H9 (cell line): ENCODE measurements at regions not wholly inside any gene's neighbourhood (a gene's known extent, or its start where the extent isn't known, plus 50 kb on each side); places are given as distances from the start of the nearest gene placed in this dataset.

Experiments used
- DNase-seq: peaks from one replicate; pipeline ENCODE4 v3.0.0-alpha.2; 2017
- H2AFZ ChIP-seq: one replicate; pipeline ENCODE4 v1.6.1; 2013; ENCODE audit warnings: mild to moderate bottlenecking, low read length, control low read depth, moderate library complexity
- H2AK5ac ChIP-seq: 2 replicates; pipeline ENCODE4 v1.6.1; 2013; ENCODE audit warnings: low read length, control low read depth, mixed read lengths; ENCODE audit not compliant: insufficient read length
- H2BK120ac ChIP-seq: one replicate; pipeline ENCODE4 v1.6.1; 2013; ENCODE audit warnings: low read depth, mild to moderate bottlenecking, low read length, control low read depth, inconsistent platforms; ENCODE audit not compliant: poor library complexity, severe bottlenecking
- H2BK12ac ChIP-seq: 2 replicates; pipeline ENCODE4 v1.6.1; 2013; ENCODE audit warnings: low read length, control low read depth, mixed read lengths, low read depth; ENCODE audit not compliant: insufficient read length
- H2BK15ac ChIP-seq: 2 replicates; pipeline ENCODE4 v1.6.1; 2013; ENCODE audit warnings: low read depth, low read length, control low read depth
- H2BK20ac ChIP-seq: one replicate; pipeline ENCODE4 v1.6.1; 2013; ENCODE audit warnings: low read depth, mild to moderate bottlenecking, low read length, control low read depth, inconsistent platforms; ENCODE audit not compliant: poor library complexity, severe bottlenecking
- H2BK5ac ChIP-seq: 2 replicates; pipeline ENCODE4 v1.6.1; 2013; ENCODE audit warnings: low read length, control low read depth, mixed read lengths; ENCODE audit not compliant: insufficient read length
- H3K14ac ChIP-seq: 2 replicates; pipeline ENCODE4 v1.6.1; 2013; ENCODE audit warnings: low read length, control low read depth; ENCODE audit not compliant: insufficient read depth
- H3K18ac ChIP-seq: 2 replicates; pipeline ENCODE4 v1.6.1; 2013; ENCODE audit warnings: low read depth, mild to moderate bottlenecking, mixed read lengths, low read length, control low read depth; ENCODE audit not compliant: insufficient read length
- H3K23ac ChIP-seq: 2 replicates; pipeline ENCODE4 v1.6.1; 2013; ENCODE audit warnings: low read length, control low read depth, mixed read lengths, low read depth; ENCODE audit not compliant: insufficient read length
- H3K23me2 ChIP-seq: 2 replicates; pipeline ENCODE4 v1.6.1; 2013; ENCODE audit warnings: low read depth, mild to moderate bottlenecking, mixed read lengths, low read length, control low read depth; ENCODE audit not compliant: insufficient read length, poor library complexity, severe bottlenecking
- H3K27ac ChIP-seq: 2 replicates; pipeline ENCODE4 v1.5.1; 2013; ENCODE audit warnings: low read length, control low read depth, mixed read lengths, low read depth; ENCODE audit not compliant: insufficient read length
- H3K27me3 ChIP-seq: 2 replicates; pipeline ENCODE4 v1.6.1; 2013; ENCODE audit warnings: low read length, control low read depth, inconsistent platforms; ENCODE audit not compliant: insufficient read depth
- H3K4ac ChIP-seq: 2 replicates; pipeline ENCODE4 v1.6.1; 2013; ENCODE audit warnings: low read depth, mild to moderate bottlenecking, control low read depth, inconsistent platforms, low read length, moderate library complexity
- H3K4me1 ChIP-seq: 2 replicates; pipeline ENCODE4 v1.6.1; 2013; ENCODE audit warnings: low read length, control low read depth, inconsistent platforms; ENCODE audit not compliant: insufficient read depth
- H3K4me2 ChIP-seq: 2 replicates; pipeline ENCODE4 v1.6.1; 2013; ENCODE audit warnings: low read length, control low read depth, mixed read lengths; ENCODE audit not compliant: insufficient read length, insufficient read depth
- H3K56ac ChIP-seq: 2 replicates; pipeline ENCODE4 v1.6.1; 2013; ENCODE audit warnings: low read depth, mild to moderate bottlenecking, mixed read lengths, low read length, control low read depth; ENCODE audit not compliant: insufficient read length
- H3K79me1 ChIP-seq: 2 replicates; pipeline ENCODE4 v1.6.1; 2013; ENCODE audit warnings: low read depth, mild to moderate bottlenecking, moderate library complexity, low read length, control low read depth, inconsistent platforms; ENCODE audit not compliant: insufficient read depth, poor library complexity, severe bottlenecking
- H3K79me2 ChIP-seq: 2 replicates; pipeline ENCODE4 v1.6.1; 2013; ENCODE audit warnings: low read length, control low read depth, inconsistent platforms; ENCODE audit not compliant: insufficient read depth
- H3K9ac ChIP-seq: 2 replicates; pipeline ENCODE4 v1.6.1; 2013; ENCODE audit warnings: low read length, control low read depth, mixed read lengths; ENCODE audit not compliant: insufficient read length; ENCODE audit errors: extremely low read depth
- H3K9me3 ChIP-seq: one replicate; pipeline ENCODE4 v1.6.1; 2013; ENCODE audit warnings: low read depth, low read length, inconsistent platforms; ENCODE audit not compliant: control insufficient read depth
- H3T11ph ChIP-seq: one replicate; pipeline ENCODE4 v1.6.1; 2013; ENCODE audit warnings: mild to moderate bottlenecking, low read length, control low read depth, inconsistent platforms
- H4K20me1 ChIP-seq: one replicate; pipeline ENCODE4 v1.6.1; 2013; ENCODE audit not compliant: control insufficient read depth, insufficient read length, insufficient read depth
- H4K5ac ChIP-seq: 2 replicates; pipeline ENCODE4 v1.6.1; 2013; ENCODE audit warnings: low read depth, mild to moderate bottlenecking, mixed read lengths, low read length, control low read depth; ENCODE audit not compliant: insufficient read length
- H4K8ac ChIP-seq: replicated peaks from 2 replicates; pipeline ENCODE4 v1.6.1; 2013; ENCODE audit warnings: low read length, control low read depth, mixed read lengths, low read depth; ENCODE audit not compliant: insufficient read length
- H4K91ac ChIP-seq: 2 replicates; pipeline ENCODE4 v1.6.1; 2013; ENCODE audit warnings: low read depth, mild to moderate bottlenecking, moderate library complexity, mixed read lengths, low read length, control low read depth; ENCODE audit not compliant: insufficient read length
- H3K27ac Mint-ChIP-seq, 3 experiments: 2 replicates in 2 of 3; 3 replicates in 1 of 3; pipeline ENCODE4 v1.8.0; 2020 to 2021; ENCODE audit warnings: mixed read lengths in 3 of 3, mild to moderate bottlenecking in 1 of 3, moderate library complexity in 1 of 3
- H3K27me3 Mint-ChIP-seq: 2 replicates; pipeline ENCODE4 v1.8.0; 2021; ENCODE audit warnings: low read depth, mild to moderate bottlenecking, moderate library complexity, mixed read lengths
- H3K36me3 Mint-ChIP-seq, 3 experiments: 2 replicates in 2 of 3; 3 replicates in 1 of 3; pipeline ENCODE4 v1.8.0; 2020 to 2021; ENCODE audit warnings: low read depth in 3 of 3, mixed read lengths in 3 of 3; ENCODE audit not compliant: insufficient read depth in 1 of 3
- H3K4me1 Mint-ChIP-seq, 2 experiments: 2 replicates each; pipeline ENCODE4 v1.8.0; 2020; ENCODE audit warnings: mixed read lengths in 2 of 2
- H3K4me3 Mint-ChIP-seq, 2 experiments: 2 replicates in 1 of 2; 3 replicates in 1 of 2; pipeline ENCODE4 v1.8.0; 2020 to 2021; ENCODE audit warnings: mild to moderate bottlenecking in 2 of 2, mixed read lengths in 2 of 2, moderate library complexity in 1 of 2
- H3K9me3 Mint-ChIP-seq, 2 experiments: 2 replicates in 1 of 2; 3 replicates in 1 of 2; pipeline ENCODE4 v1.8.0; 2020; ENCODE audit warnings: mild to moderate bottlenecking in 2 of 2, mixed read lengths in 2 of 2, moderate library complexity in 1 of 2
- WGBS: extraction: QIAGEN DNeasy Blood & Tissue Kit; methylation state at CpG from one replicate; pipeline ENCODE4 v1.1.7; 2013; ENCODE audit warnings: missing lambda C conversion rate, low lambda C conversion rate, mixed read lengths; ENCODE audit not compliant: insufficient read length; ENCODE audit errors: extremely low coverage; 5-methylcytosine and 5-hydroxymethylcytosine counted together
- TF ChIP-seq, protein P1 (sequence below): fragments of 200-600 bp; sonication (generic); conservative IDR thresholded peaks from 3 replicates; pipeline ENCODE4 v1.8.0; 2021; ENCODE audit warnings: antibody characterized with exemption, mild to moderate bottlenecking

DNA sequence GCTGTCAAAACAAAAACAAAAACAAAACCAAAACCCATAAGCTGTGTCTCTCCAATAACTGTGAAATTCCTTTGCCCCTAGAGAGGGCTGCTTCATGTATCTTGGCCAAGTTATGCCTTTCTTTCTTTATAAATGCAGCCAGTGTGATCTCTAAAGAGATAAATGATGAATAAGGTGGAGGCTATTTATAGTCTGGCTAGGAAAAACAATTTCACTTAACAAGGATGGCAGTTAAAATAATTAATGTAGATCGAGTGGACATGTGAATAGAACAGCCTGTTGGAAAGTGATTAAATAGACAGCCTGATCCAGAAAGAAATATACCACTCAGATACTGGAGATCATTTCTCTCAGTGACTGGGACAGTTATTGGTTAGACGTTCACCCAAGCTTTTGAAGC is 1666.9 kb upstream of the CELF4 start:
- Histone ChIP-seq H3K4me1 (no peaks in the 10 kb centered on the region), H2BK12ac (no peak overlapping the region), H3K23ac (no peak overlapping the region), H3K4ac (no peak overlapping the region), H4K5ac (no peak overlapping the region), H3K9me3 (peaks cover 9% of the 10 kb centered on the region), H2AFZ (no peak overlapping the region), H4K20me1 (no peaks in the 10 kb centered on the region), H4K91ac (no peak overlapping the region), H3K9ac (no peak overlapping the region), H3K56ac (no peak overlapping the region), H3T11ph (no peak overlapping the region), H3K4me2 (no peak overlapping the region), H3K14ac (no peak overlapping the region), H3K79me1 (no peaks in the 10 kb centered on the region), H2BK15ac (no peak overlapping the region), H2BK120ac (no peak overlapping the region), H3K18ac (no peak overlapping the region), H4K8ac (no peak overlapping the region), H3K27me3 (no peaks in the 10 kb centered on the region), H2AK5ac (no peak overlapping the region), H2BK5ac (no peak overlapping the region), H3K23me2 (no peaks in the 10 kb centered on the region), H3K79me2 (no peaks in the 10 kb centered on the region), H2BK20ac (no peak overlapping the region), H3K27ac (no peak overlapping the region)
- no peak overlapping the region for H3K27ac Mint-ChIP-seq
- H3K27me3 Mint-ChIP-seq = no peaks in the 10 kb centered on the region; the same call in 1 of the 2 replicates
- no peak for DNase-seq
- H3K36me3 Mint-ChIP-seq = peaks cover 14 to 28% (median 25%) of the 10 kb centered on the region in 3 experiments
- H3K4me3 Mint-ChIP-seq = no peak overlapping the region
- H3K9me3 Mint-ChIP-seq = peaks cover 21 to 32% of the 10 kb centered on the region in 2 experiments
- peaks cover 13 to 17% of the 10 kb centered on the region in 2 experiments for H3K4me1 Mint-ChIP-seq
- no CpG with 5 or more reads among the region's 2 CpGs for WGBS
- TF ChIP-seq, protein P1, sequence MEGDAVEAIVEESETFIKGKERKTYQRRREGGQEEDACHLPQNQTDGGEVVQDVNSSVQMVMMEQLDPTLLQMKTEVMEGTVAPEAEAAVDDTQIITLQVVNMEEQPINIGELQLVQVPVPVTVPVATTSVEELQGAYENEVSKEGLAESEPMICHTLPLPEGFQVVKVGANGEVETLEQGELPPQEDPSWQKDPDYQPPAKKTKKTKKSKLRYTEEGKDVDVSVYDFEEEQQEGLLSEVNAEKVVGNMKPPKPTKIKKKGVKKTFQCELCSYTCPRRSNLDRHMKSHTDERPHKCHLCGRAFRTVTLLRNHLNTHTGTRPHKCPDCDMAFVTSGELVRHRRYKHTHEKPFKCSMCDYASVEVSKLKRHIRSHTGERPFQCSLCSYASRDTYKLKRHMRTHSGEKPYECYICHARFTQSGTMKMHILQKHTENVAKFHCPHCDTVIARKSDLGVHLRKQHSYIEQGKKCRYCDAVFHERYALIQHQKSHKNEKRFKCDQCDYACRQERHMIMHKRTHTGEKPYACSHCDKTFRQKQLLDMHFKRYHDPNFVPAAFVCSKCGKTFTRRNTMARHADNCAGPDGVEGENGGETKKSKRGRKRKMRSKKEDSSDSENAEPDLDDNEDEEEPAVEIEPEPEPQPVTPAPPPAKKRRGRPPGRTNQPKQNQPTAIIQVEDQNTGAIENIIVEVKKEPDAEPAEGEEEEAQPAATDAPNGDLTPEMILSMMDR = no peak
